ENCODE measurements at regions not wholly inside any gene's neighbourhood (a gene's known extent, or its start where the extent isn't known, plus 50 kb on each side); places are given as distances from the start of the nearest gene placed in this dataset.
A peak's percentile ranks its signal among the peaks of the same experiment; 100 is the strongest.

DNA sequence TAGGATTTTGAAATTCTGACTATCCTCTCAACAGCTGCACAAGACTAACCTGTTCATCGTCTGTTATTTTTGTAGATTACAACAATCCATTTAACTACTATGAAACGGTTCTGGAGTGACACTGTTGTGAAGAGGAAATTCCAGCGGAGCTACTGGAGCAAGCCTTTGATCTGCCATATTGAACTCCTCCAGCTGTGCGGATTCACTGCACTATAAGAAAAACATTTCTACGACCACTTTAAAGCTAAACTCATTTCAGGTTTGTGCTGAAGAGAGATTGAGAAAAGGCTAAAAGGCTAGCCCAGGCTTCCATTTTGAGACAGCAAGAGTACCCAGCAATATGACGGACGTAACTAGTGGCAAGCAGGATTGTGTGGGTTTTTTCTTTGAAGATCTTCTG lies 104.9 kb upstream of the ANKH start:
- H3K4me1 Mint-ChIP-seq = no peaks in the 10 kb centered on the region
- H3K36me3 ChIP-seq (ENCODE audit: insufficient read depth, low read length) = no peaks in the 10 kb centered on the region
- H3K27ac ChIP-seq (ENCODE audit: low read depth, low read length) = no peak overlapping the region
- H3K4me3 ChIP-seq (ENCODE audit: low read length in 2 of 2) = no peak overlapping the region
- intact Hi-C loops (cut with micrococcal nuclease) = no loop called here
- H3K4me1 ChIP-seq (ENCODE audit: insufficient read depth, low read length) = no peaks in the 10 kb centered on the region
- H3K36me3 Mint-ChIP-seq = no peaks in the 10 kb centered on the region
- H3K9me3 ChIP-seq (ENCODE audit: control insufficient read depth in 1 of 2, low read length in 2 of 2) = no peaks in the 10 kb centered on the region
- peaks cover 0 to 7% (median 0%) of the 10 kb centered on the region in 8 donors for H3K9me3 Mint-ChIP-seq
- no peak overlapping the region for H3K27ac Mint-ChIP-seq
- H3K27me3 Mint-ChIP-seq = peaks cover 3 to 6% of the 10 kb centered on the region in 2 donors
- no peaks in the 10 kb centered on the region for H3K27me3 ChIP-seq (ENCODE audit: insufficient read depth, low read length)
- ChIA-PET CTCF (ENCODE audit: partially characterized antibody) (interaction anchor here (1.0 to 1.2 kb wide), 3 partner anchors 16 to 27 kb away, joined by 3 to 5 read pairs (median 3); no protein-coding TSS in a partner anchor), POLR2A (ENCODE audit: partially characterized antibody) (interaction anchor here (1.7 kb wide), 1 partner anchor 8 kb away, joined by 5 read pairs; no protein-coding TSS in a partner anchor)
- DNase-seq = no peak
- H3K4me3 Mint-ChIP-seq = no peak overlapping the region

DNA sequence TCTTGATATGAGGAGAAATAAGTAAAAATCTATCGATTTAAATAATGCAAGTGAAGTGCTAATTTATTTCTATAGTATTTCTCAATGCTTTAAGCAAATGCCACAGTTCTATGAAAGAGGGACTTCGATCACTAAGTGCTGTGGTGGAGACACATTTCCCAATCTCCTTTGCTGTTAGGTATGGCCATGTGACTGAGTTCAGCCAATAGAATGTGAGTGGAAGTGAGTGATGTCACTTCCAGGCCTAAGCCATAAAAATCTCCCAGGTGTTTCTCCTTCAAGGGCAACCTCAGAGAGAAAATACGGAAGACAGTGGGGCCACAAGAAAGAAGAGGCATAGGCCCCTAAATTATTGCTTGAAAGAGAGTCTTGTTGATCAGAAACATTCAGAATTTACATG lies 100.3 kb upstream of the ANKH start:
- no peak for DNase-seq
- ChIA-PET CTCF (ENCODE audit: partially characterized antibody) (no interaction called here), POLR2A (ENCODE audit: partially characterized antibody) (no interaction called here)
- Mint-ChIP-seq H3K4me3 (no peak overlapping the region), H3K9me3 (no peaks in the 10 kb centered on the region), H3K27me3 (peaks cover 2 to 3% of the 10 kb centered on the region in 2 donors), H3K27ac (no peak overlapping the region), H3K4me1 (no peaks in the 10 kb centered on the region), H3K36me3 (no peaks in the 10 kb centered on the region)
- Histone ChIP-seq H3K36me3 (ENCODE audit: insufficient read depth, low read length) (no peaks in the 10 kb centered on the region), H3K27me3 (ENCODE audit: insufficient read depth, low read length) (no peaks in the 10 kb centered on the region), H3K4me3 (ENCODE audit: low read length in 2 of 2) (no peak overlapping the region), H3K9me3 (ENCODE audit: control insufficient read depth in 1 of 2, low read length in 2 of 2) (no peaks in the 10 kb centered on the region), H3K4me1 (ENCODE audit: insufficient read depth, low read length) (no peaks in the 10 kb centered on the region), H3K27ac (ENCODE audit: low read depth, low read length) (no peak overlapping the region)
- intact Hi-C loops (cut with micrococcal nuclease) = no loop called here

DNA sequence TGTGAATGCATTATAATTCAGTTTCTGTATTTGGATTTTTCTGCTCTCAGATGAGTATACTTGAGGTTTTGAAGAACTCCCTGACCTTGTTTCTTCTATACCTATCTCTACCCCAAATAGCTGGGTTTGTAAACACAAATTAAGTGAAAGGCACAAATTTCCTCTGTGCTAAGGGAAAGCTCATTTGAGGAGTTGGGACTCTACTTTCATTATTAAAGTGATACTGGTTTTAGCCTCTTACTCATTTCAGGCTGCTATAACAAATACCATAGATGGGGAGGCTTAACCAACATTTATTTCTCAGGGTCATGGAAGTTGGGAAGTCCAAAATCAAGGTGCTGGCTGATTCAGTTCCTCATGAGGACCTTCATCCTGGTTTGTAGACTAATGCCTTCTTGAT lies 97.2 kb upstream of the ANKH start:
- H3K36me3 Mint-ChIP-seq = no peaks in the 10 kb centered on the region
- Histone ChIP-seq H3K9me3 (ENCODE audit: control insufficient read depth in 1 of 2, low read length in 2 of 2) (no peaks in the 10 kb centered on the region), H3K27ac (ENCODE audit: low read depth, low read length) (no peak overlapping the region), H3K4me1 (ENCODE audit: insufficient read depth, low read length) (no peaks in the 10 kb centered on the region), H3K27me3 (ENCODE audit: insufficient read depth, low read length) (no peaks in the 10 kb centered on the region), H3K4me3 (ENCODE audit: low read length in 2 of 2) (no peak overlapping the region), H3K36me3 (ENCODE audit: insufficient read depth, low read length) (no peaks in the 10 kb centered on the region)
- H3K9me3 Mint-ChIP-seq = no peaks in the 10 kb centered on the region
- H3K27me3 Mint-ChIP-seq = no peaks in the 10 kb centered on the region
- H3K27ac Mint-ChIP-seq = no peak overlapping the region
- no peak for DNase-seq
- intact Hi-C loops (cut with micrococcal nuclease) = no loop called here
- H3K4me1 Mint-ChIP-seq = no peaks in the 10 kb centered on the region
- POLR2A ChIA-PET (ENCODE audit: partially characterized antibody) = no interaction called here
- no peak overlapping the region for H3K4me3 Mint-ChIP-seq
- CTCF ChIA-PET (ENCODE audit: partially characterized antibody) = interaction anchor here (0.7 to 1.9 kb wide), 4 partner anchors 11 to 34 kb away, joined by 3 to 7 read pairs (median 3); no protein-coding TSS in a partner anchor

DNA sequence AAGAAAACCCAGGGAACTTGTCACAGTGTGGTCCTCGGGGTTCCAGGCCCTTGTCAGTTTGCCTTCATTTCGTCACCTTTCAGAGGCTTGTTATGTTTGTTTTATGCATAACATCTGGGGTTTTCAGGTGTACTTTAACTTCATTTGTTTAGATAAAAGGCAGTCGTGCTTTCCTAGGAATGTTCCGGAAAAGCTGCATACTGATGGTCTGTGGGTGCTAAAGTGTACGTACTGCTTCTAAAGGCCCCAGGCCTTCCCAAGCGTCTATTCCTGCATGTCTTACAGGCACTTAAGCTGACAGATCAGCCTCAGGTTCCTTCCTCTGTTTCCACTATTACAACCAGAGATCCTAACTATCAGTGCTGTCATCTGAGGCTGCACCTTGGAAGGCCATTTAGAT lies 95.6 kb upstream of the ANKH start:
- DNase-seq = no peak
- Histone ChIP-seq H3K4me3 (ENCODE audit: low read length in 2 of 2) (no peak overlapping the region), H3K27me3 (ENCODE audit: insufficient read depth, low read length) (no peaks in the 10 kb centered on the region), H3K4me1 (ENCODE audit: insufficient read depth, low read length) (no peaks in the 10 kb centered on the region), H3K9me3 (ENCODE audit: control insufficient read depth in 1 of 2, low read length in 2 of 2) (no peaks in the 10 kb centered on the region), H3K36me3 (ENCODE audit: insufficient read depth, low read length) (no peaks in the 10 kb centered on the region), H3K27ac (ENCODE audit: low read depth, low read length) (no peak overlapping the region)
- Mint-ChIP-seq H3K36me3 (no peaks in the 10 kb centered on the region), H3K27ac (peak overlapping the region in 1 of 7 donors; percentile 17), H3K27me3 (no peaks in the 10 kb centered on the region), H3K4me1 (no peaks in the 10 kb centered on the region), H3K9me3 (no peaks in the 10 kb centered on the region), H3K4me3 (no peak overlapping the region)
- ChIA-PET POLR2A (ENCODE audit: partially characterized antibody) (no interaction called here), CTCF (ENCODE audit: partially characterized antibody) (no interaction called here)
- intact Hi-C loops (cut with micrococcal nuclease) = no loop called here

DNA sequence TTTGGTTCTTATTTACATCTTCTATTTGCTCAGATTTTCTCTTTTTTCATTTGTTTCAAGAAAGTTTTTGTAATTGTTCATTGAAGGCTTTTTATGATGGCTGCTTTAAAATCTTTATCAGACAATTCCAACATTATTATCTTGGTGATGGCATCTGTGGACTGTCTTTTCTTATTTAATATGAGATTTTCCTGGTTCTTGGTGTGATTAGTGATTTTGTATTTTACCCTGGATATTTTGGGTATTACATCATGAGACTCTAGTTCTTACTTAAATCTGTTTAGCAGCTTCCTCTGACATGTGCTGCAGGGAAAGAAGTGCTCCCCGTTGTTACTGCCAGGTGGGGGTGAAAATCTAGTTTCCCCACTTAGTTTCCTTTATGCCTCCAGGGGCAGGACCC lies 94.2 kb upstream of the ANKH start:
- H3K27ac ChIP-seq (ENCODE audit: low read depth, low read length) = no peak overlapping the region
- H3K27me3 Mint-ChIP-seq = no peaks in the 10 kb centered on the region
- no peaks in the 10 kb centered on the region for H3K9me3 ChIP-seq (ENCODE audit: control insufficient read depth in 1 of 2, low read length in 2 of 2)
- no peaks in the 10 kb centered on the region for H3K27me3 ChIP-seq (ENCODE audit: insufficient read depth, low read length)
- POLR2A ChIA-PET (ENCODE audit: partially characterized antibody) = no interaction called here
- H3K4me3 Mint-ChIP-seq = no peak overlapping the region
- no peaks in the 10 kb centered on the region for H3K36me3 Mint-ChIP-seq
- H3K27ac Mint-ChIP-seq = no peak overlapping the region
- H3K4me1 Mint-ChIP-seq = no peaks in the 10 kb centered on the region
- DNase-seq = no peak
- no peaks in the 10 kb centered on the region for H3K9me3 Mint-ChIP-seq
- no peaks in the 10 kb centered on the region for H3K36me3 ChIP-seq (ENCODE audit: insufficient read depth, low read length)
- H3K4me3 ChIP-seq (ENCODE audit: low read length in 2 of 2) = no peak overlapping the region
- CTCF ChIA-PET (ENCODE audit: partially characterized antibody) = no interaction called here
- intact Hi-C loops (cut with micrococcal nuclease) = no loop called here
- H3K4me1 ChIP-seq (ENCODE audit: insufficient read depth, low read length) = no peaks in the 10 kb centered on the region

DNA sequence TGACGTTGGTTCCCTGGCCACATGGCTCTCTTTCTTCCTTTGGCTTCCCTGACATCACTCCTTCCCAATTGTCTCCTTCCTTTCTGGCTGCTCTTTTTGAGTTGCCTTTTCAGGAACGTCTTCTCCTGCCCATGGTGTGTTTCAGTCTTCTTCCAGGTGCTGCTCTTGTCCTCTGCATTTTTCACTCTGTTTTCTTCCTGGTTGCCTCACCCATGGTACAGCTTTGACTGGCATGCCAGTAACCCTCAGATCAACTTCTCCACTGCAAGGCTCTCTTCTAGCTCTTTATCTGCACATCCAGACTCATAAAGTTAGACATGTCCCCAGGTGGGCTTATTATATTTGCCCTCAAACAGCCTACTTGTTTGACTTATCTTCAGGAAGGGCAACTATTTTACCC lies 91.0 kb upstream of the ANKH start:
- no peak overlapping the region for H3K4me3 Mint-ChIP-seq
- H3K9me3 ChIP-seq (ENCODE audit: control insufficient read depth in 1 of 2, low read length in 2 of 2) = no peaks in the 10 kb centered on the region
- CTCF ChIA-PET (ENCODE audit: partially characterized antibody) = interaction anchor here (1.0 to 2.1 kb wide), 3 partner anchors 31 to 235 kb away, joined by 3 to 5 read pairs (median 3); no protein-coding TSS in a partner anchor
- no peaks in the 10 kb centered on the region for H3K4me1 ChIP-seq (ENCODE audit: insufficient read depth, low read length)
- H3K27me3 Mint-ChIP-seq = no peaks in the 10 kb centered on the region
- no peak for DNase-seq
- H3K27ac Mint-ChIP-seq = no peak overlapping the region
- intact Hi-C loops (cut with micrococcal nuclease) = no loop called here
- POLR2A ChIA-PET (ENCODE audit: partially characterized antibody) = no interaction called here
- no peaks in the 10 kb centered on the region for H3K9me3 Mint-ChIP-seq
- no peaks in the 10 kb centered on the region for H3K36me3 Mint-ChIP-seq
- H3K4me1 Mint-ChIP-seq = peaks cover 0 to 2% (median 0%) of the 10 kb centered on the region in 4 donors
- H3K27ac ChIP-seq (ENCODE audit: low read depth, low read length) = no peak overlapping the region
- H3K36me3 ChIP-seq (ENCODE audit: insufficient read depth, low read length) = no peaks in the 10 kb centered on the region
- H3K4me3 ChIP-seq (ENCODE audit: low read length in 2 of 2) = no peak overlapping the region
- no peaks in the 10 kb centered on the region for H3K27me3 ChIP-seq (ENCODE audit: insufficient read depth, low read length)

DNA sequence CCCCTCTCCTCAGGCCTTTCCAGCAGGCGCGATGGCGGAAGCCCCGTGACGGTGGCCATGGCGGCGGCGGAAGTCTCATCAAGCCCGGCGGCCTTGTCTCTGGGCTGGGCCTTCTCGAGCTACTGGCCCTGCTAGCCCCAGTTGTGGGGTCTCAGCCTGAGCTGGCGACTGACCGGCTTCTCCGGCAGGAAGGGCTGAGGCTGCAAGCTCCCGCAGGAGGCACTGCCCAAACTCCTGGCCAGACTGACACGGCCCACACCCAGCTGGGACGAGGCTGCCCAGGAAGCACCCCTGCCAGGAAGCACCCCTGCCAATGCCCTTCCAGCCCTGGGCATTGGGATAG lies 88.5 kb upstream of the ANKH start:
- Mint-ChIP-seq H3K4me1 (peaks cover 0 to 2% (median 0%) of the 10 kb centered on the region in 4 donors), H3K27me3 (no peaks in the 10 kb centered on the region), H3K9me3 (no peaks in the 10 kb centered on the region), H3K36me3 (no peaks in the 10 kb centered on the region), H3K27ac (no peak overlapping the region), H3K4me3 (no peak overlapping the region)
- intact Hi-C loops (cut with micrococcal nuclease) = no loop called here
- Histone ChIP-seq H3K27me3 (ENCODE audit: insufficient read depth, low read length) (no peaks in the 10 kb centered on the region), H3K9me3 (ENCODE audit: control insufficient read depth in 1 of 2, low read length in 2 of 2) (no peaks in the 10 kb centered on the region), H3K27ac (ENCODE audit: low read depth, low read length) (no peak overlapping the region), H3K4me1 (ENCODE audit: insufficient read depth, low read length) (no peaks in the 10 kb centered on the region), H3K36me3 (ENCODE audit: insufficient read depth, low read length) (no peaks in the 10 kb centered on the region), H3K4me3 (ENCODE audit: low read length in 2 of 2) (no peak overlapping the region)
- DNase-seq = no peak
- ChIA-PET POLR2A (ENCODE audit: partially characterized antibody) (no interaction called here), CTCF (ENCODE audit: partially characterized antibody) (interaction anchor here (6.6 kb wide), 1 partner anchor 44 kb away, joined by 76 read pairs; no protein-coding TSS in a partner anchor)

Measured in CD4-positive, alpha-beta memory T cell (primary cell).